ENCODE measurements at regions not wholly inside any gene's neighbourhood (a gene's known extent, or its start where the extent isn't known, plus 50 kb on each side); places are given as distances from the start of the nearest gene placed in this dataset.

GRCh38 chr2:126579868-126580267 is 76.1 kb upstream of the GYPC start:
- Mint-ChIP-seq H3K27me3 (ENCODE audit: unreplicated experiment) (peaks cover 2% of the 10 kb centered on the region), H3K4me1 (ENCODE audit: unreplicated experiment) (no peaks in the 10 kb centered on the region), H3K4me3 (ENCODE audit: unreplicated experiment) (no peak overlapping the region), H3K9me3 (ENCODE audit: unreplicated experiment) (no peaks in the 10 kb centered on the region), H3K36me3 (ENCODE audit: low read depth, unreplicated experiment) (no peaks in the 10 kb centered on the region), H3K27ac (ENCODE audit: unreplicated experiment) (no peak overlapping the region)
- no peak for DNase-seq (ENCODE audit: low spot score)
- no peak for TF ChIP-seq CTCF (IDR thresholded peaks at IDR 0.05; ENCODE audit: unreplicated experiment)

GRCh38 chr2:126586317-126586716 is 69.6 kb upstream of the GYPC start:
- Mint-ChIP-seq H3K27ac (ENCODE audit: unreplicated experiment) (no peak overlapping the region), H3K9me3 (ENCODE audit: unreplicated experiment) (no peaks in the 10 kb centered on the region), H3K4me1 (ENCODE audit: unreplicated experiment) (no peaks in the 10 kb centered on the region), H3K4me3 (ENCODE audit: unreplicated experiment) (no peak overlapping the region), H3K27me3 (ENCODE audit: unreplicated experiment) (peaks cover 1% of the 10 kb centered on the region), H3K36me3 (ENCODE audit: low read depth, unreplicated experiment) (no peaks in the 10 kb centered on the region)
- TF ChIP-seq CTCF (IDR thresholded peaks at IDR 0.05; ENCODE audit: unreplicated experiment): no peak
- no peak for DNase-seq (ENCODE audit: low spot score)

- Mint-ChIP-seq H3K27ac (ENCODE audit: unreplicated experiment) (no peak overlapping the region), H3K27me3 (ENCODE audit: unreplicated experiment) (no peaks in the 10 kb centered on the region), H3K36me3 (ENCODE audit: low read depth, unreplicated experiment) (no peaks in the 10 kb centered on the region)
These were observed 56.9 kb upstream of the GYPC start for GRCh38 chr2:126599062-126599461.

GRCh38 chr2:126600742-126601141 is 55.2 kb upstream of the GYPC start:
- H3K27me3 Mint-ChIP-seq (ENCODE audit: unreplicated experiment): no peaks in the 10 kb centered on the region
- DNase-seq (ENCODE audit: low spot score): no peak
- no peak overlapping the region for H3K27ac Mint-ChIP-seq (ENCODE audit: unreplicated experiment)
- no peaks in the 10 kb centered on the region for H3K4me1 Mint-ChIP-seq (ENCODE audit: unreplicated experiment)
- no peaks in the 10 kb centered on the region for H3K36me3 Mint-ChIP-seq (ENCODE audit: low read depth, unreplicated experiment)
- TF ChIP-seq CTCF (IDR thresholded peaks at IDR 0.05; ENCODE audit: unreplicated experiment): no peak
- no peak overlapping the region for H3K4me3 Mint-ChIP-seq (ENCODE audit: unreplicated experiment)
- no peaks in the 10 kb centered on the region for H3K9me3 Mint-ChIP-seq (ENCODE audit: unreplicated experiment)

More at GRCh38 chr2:126599062-126599461, 56.9 kb upstream of the GYPC start:
- no peaks in the 10 kb centered on the region for H3K4me1 Mint-ChIP-seq (ENCODE audit: unreplicated experiment)
- TF ChIP-seq CTCF (IDR thresholded peaks at IDR 0.05; ENCODE audit: unreplicated experiment): no peak
- H3K4me3 Mint-ChIP-seq (ENCODE audit: unreplicated experiment): no peak overlapping the region
- H3K9me3 Mint-ChIP-seq (ENCODE audit: unreplicated experiment): no peaks in the 10 kb centered on the region
- DNase-seq (ENCODE audit: low spot score): no peak

GRCh38 chr2:126602334-126602733 is 53.6 kb upstream of the GYPC start:
- Mint-ChIP-seq H3K36me3 (ENCODE audit: low read depth, unreplicated experiment) (no peaks in the 10 kb centered on the region), H3K4me3 (ENCODE audit: unreplicated experiment) (no peak overlapping the region), H3K4me1 (ENCODE audit: unreplicated experiment) (no peaks in the 10 kb centered on the region), H3K27me3 (ENCODE audit: unreplicated experiment) (no peaks in the 10 kb centered on the region), H3K27ac (ENCODE audit: unreplicated experiment) (no peak overlapping the region), H3K9me3 (ENCODE audit: unreplicated experiment) (no peaks in the 10 kb centered on the region)
- TF ChIP-seq CTCF (IDR thresholded peaks at IDR 0.05; ENCODE audit: unreplicated experiment): no peak
- DNase-seq (ENCODE audit: low spot score): no peak

Measured in endothelial cell (in vitro differentiated cells).